GM12865 (cell line): ENCODE measurements at regions not wholly inside any gene's neighbourhood (a gene's known extent, or its start where the extent isn't known, plus 50 kb on each side); places are given as distances from the start of the nearest gene placed in this dataset.

Experiments
- DNase-seq: peaks from one replicate; pipeline ENCODE4 v3.0.0; 2010; ENCODE audit warnings: low read depth
- H3K4me3 ChIP-seq: 2 replicates; pipeline ENCODE4 v1.5.1; 2011; ENCODE audit warnings: mild to moderate bottlenecking, low read depth, low read length, control low read depth
- TF ChIP-seq, protein P1 (sequence below): IDR thresholded peaks from 2 replicates; pipeline ENCODE4 v1.5.1; 2011; ENCODE audit warnings: low read length, control low read depth, low read depth, inconsistent platforms; ENCODE audit not compliant: insufficient read depth; ENCODE audit errors: missing control alignments

DNA sequence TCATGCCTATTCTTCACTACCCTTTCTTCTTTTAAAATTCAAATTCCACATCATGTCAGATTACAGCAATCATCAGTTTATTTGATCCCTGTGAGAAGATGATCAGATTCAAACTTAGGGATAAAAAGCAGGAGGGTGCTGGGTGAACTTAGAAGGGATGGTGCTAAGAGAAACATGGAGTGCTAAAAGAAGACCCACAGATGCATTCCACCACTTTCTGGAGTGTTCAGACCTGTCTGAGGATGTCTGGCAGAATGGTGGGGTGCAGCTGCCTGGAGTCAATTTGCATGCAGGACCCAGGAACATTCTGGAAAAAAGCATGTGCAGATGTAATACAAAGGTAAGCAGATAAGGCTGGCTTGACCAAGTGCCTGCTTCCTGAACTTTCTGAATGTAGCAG lies 372.9 kb upstream of the RUNX1 start:
- TF ChIP-seq, protein P1, sequence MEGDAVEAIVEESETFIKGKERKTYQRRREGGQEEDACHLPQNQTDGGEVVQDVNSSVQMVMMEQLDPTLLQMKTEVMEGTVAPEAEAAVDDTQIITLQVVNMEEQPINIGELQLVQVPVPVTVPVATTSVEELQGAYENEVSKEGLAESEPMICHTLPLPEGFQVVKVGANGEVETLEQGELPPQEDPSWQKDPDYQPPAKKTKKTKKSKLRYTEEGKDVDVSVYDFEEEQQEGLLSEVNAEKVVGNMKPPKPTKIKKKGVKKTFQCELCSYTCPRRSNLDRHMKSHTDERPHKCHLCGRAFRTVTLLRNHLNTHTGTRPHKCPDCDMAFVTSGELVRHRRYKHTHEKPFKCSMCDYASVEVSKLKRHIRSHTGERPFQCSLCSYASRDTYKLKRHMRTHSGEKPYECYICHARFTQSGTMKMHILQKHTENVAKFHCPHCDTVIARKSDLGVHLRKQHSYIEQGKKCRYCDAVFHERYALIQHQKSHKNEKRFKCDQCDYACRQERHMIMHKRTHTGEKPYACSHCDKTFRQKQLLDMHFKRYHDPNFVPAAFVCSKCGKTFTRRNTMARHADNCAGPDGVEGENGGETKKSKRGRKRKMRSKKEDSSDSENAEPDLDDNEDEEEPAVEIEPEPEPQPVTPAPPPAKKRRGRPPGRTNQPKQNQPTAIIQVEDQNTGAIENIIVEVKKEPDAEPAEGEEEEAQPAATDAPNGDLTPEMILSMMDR = no peak
- no peak overlapping the region for H3K4me3 ChIP-seq
- DNase-seq = no peak

DNA sequence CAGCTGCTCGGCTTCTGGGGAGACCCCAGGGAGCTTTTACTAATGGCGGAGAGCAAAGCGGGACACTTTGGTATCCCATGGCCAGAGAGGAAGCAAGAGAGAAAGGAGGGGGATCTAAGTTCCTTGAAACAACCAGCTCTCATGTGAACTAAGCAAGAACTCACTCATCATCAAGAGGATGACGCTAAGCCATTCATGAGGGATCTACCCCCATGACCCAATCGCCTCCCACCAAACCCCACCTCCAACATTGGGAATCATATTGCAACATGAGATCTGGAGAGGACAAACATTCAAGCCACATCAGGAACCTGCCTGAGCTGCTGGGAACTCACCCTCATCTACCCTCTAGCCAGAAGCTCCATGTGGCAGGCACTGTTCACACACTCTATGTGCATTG lies 372.1 kb upstream of the RUNX1 start:
- H3K4me3 ChIP-seq = no peak overlapping the region
- DNase-seq = no peak
- TF ChIP-seq, protein P1 = no peak

DNA sequence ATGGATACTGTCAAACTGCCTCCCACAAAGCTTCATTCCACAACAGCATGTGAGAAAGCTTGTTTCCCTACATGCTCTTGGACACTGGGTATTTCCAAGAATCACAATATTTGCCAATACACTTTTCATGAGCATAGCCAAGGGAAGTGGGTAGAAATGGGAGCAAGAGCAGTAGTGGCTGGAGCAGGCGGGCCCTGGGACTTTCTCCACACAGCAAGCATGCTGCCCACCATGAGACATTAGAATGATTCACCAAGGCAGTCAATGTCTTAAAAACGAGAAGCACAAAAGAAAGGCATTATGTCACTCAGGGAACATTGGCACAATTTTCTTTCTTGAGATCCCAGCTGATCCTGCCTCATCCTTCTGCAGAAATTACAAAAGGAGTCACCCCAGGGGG lies 371.6 kb upstream of the RUNX1 start:
- H3K4me3 ChIP-seq = no peak overlapping the region
- TF ChIP-seq, protein P1 = no peak
- DNase-seq = no peak

DNA sequence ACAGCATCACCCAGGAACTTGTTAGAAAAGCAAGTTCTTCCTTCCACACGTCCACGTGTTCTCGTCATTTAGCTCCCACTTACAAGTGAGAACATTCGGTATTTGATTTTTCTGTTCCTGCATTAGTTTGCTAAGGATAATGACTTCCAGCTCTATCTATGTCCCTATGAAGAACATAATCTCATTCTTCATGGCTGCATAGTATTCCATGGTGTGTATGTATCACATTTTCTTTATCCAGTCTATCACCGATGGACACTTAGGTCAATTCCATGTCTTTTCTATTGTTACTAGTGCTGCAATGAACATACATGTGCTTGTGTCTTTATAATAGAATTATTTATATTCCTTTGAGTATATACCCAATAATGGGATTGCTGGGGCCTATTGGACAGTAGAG lies 368.7 kb upstream of the RUNX1 start:
- TF ChIP-seq, protein P1 = no peak
- no peak overlapping the region for H3K4me3 ChIP-seq
- DNase-seq = no peak

DNA sequence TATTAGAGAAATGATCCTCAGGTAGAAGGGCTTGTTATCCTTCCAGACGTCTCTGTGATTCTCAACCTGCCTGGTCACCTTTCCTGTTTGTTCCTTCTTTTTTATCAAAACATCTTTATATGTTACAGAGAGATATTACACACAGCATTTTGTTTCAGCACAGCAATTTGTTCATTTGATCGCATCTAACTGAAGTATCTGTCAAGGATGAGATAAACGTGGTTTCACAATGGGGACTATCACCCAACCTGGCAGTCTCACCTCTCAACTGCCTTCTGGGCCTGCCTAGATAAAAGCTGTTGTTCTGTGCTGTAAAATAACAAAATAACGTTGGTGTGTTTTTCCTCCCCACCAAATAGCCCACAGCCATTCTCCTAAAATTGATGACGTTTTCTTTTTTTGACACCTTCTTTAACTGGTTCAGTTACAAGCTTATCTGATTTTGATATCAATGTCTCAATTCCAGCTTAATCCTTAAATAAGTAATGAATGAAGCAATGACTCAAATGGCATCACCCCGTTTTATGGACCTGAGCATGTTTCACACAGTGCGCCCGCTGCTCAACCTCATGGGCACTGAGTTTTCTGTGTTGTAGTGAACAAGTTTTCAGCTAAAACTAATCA lies 367.9 kb upstream of the RUNX1 start:
- no peak overlapping the region for H3K4me3 ChIP-seq
- TF ChIP-seq, protein P1 = no peak
- no peak for DNase-seq

DNA sequence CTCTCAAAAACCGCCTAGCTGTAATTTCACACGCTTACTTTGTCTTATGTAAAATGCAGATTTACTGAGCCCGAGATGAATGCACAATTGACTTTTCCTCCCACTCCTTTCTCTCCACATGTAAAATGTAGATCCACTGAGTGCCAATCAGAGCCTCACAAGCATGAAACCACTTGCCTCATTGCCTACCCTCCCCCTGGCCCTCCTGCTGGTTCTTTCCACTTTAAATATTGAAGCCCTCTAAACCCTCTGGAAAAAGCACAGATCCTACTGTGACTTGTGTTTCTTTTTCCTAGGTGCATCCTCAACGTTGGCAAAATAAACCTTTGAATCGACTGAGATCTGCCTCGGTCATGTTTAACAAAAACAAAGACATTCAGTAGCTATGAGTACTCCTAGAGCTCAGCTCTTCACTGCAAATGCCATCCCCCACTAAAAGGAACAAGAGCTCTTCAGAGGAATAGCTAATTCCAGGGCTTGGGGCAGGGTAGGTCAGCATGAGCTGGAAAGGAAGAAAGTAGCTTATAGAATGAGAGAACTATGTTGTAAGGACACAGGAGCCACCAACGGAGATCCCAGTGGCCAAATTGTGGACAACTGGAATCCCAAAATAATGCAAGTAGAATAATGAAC lies 365.5 kb upstream of the RUNX1 start:
- no peak overlapping the region for H3K4me3 ChIP-seq
- TF ChIP-seq, protein P1 = no peak
- DNase-seq = no peak

DNA sequence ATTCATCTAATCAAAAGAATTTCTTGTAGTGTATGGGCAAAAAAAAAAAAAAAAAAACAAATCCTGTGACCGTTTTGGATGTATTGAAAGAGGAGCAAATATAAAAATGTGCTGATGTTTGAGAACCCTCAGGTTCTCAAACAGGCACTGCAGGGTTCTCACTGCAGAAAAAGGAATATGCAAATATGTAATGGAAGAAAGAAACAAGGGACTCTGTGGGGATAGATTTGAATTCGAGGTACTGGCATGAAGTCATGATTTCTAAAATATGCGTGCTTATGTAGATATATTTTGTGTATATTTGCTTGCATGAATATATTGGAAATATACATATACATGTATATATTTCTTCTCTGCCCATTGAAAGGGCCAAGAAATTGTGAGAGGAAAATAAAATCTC lies 365.0 kb upstream of the RUNX1 start:
- no peak overlapping the region for H3K4me3 ChIP-seq
- TF ChIP-seq, protein P1 = no peak
- DNase-seq = no peak
